DOHH2 (cell line): ENCODE measurements at regions not wholly inside any gene's neighbourhood (a gene's known extent, or its start where the extent isn't known, plus 50 kb on each side); places are given as distances from the start of the nearest gene placed in this dataset.

Experiments
- H3F3A ChIP-seq: fragments of 200-600 bp; sonication (generic), shearing (Covaris generic); 2 replicates; pipeline ENCODE4 v1.6.0; 2016; ENCODE audit warnings: antibody characterized with exemption, mild to moderate bottlenecking; ENCODE audit not compliant: control insufficient read depth, insufficient read depth
- H3K27ac ChIP-seq: fragments of 200-600 bp; sonication (generic); 2 replicates; pipeline ENCODE4 v1.5.1; 2014; ENCODE audit warnings: low read depth, mild to moderate bottlenecking, low read length, moderate library complexity
- H3K27me3 ChIP-seq: fragments of 200-600 bp; sonication (generic); 2 replicates; pipeline ENCODE4 v1.6.1; 2014; ENCODE audit warnings: mild to moderate bottlenecking, low read length, mixed read lengths; ENCODE audit not compliant: control insufficient read depth
- H3K36me3 ChIP-seq: fragments of 200-600 bp; sonication (generic); 2 replicates; pipeline ENCODE4 v1.6.1; 2014; ENCODE audit warnings: mild to moderate bottlenecking, low read length, moderate library complexity, mixed read lengths; ENCODE audit not compliant: control insufficient read depth
- H3K4me1 ChIP-seq: fragments of 200-600 bp; sonication (generic); 2 replicates; pipeline ENCODE4 v1.6.1; 2014; ENCODE audit warnings: mild to moderate bottlenecking, low read length, mixed read lengths; ENCODE audit not compliant: control insufficient read depth
- H3K4me2 ChIP-seq: fragments of 200-600 bp; sonication (generic); 2 replicates; pipeline ENCODE4 v1.6.0; 2014; ENCODE audit warnings: mild to moderate bottlenecking, low read length, moderate library complexity
- H3K4me3 ChIP-seq: fragments of 200-600 bp; sonication (generic); 2 replicates; pipeline ENCODE4 v1.5.1; 2014; ENCODE audit warnings: mild to moderate bottlenecking, low read length, mixed read lengths
- H3K79me2 ChIP-seq: fragments of 200-600 bp; sonication (generic); 2 replicates; pipeline ENCODE4 v1.6.1; 2014; ENCODE audit warnings: mild to moderate bottlenecking, low read length, mixed read lengths; ENCODE audit not compliant: control insufficient read depth
- H3K9me2 ChIP-seq: fragments of 200-600 bp; sonication (generic); replicated peaks from 2 replicates; pipeline ENCODE4 v1.6.1; 2014; ENCODE audit warnings: mild to moderate bottlenecking, low read length, mixed read lengths; ENCODE audit not compliant: control insufficient read depth
- H3K9me3 ChIP-seq: fragments of 200-600 bp; sonication (generic); 2 replicates; pipeline ENCODE4 v1.6.1; 2014; ENCODE audit warnings: antibody characterized with exemption, low read length, mixed read lengths; ENCODE audit not compliant: control insufficient read depth, insufficient read depth
- H4K20me1 ChIP-seq: fragments of 200-600 bp; sonication (generic); 2 replicates; pipeline ENCODE4 v1.6.0; 2014; ENCODE audit warnings: low read depth, mild to moderate bottlenecking, antibody characterized with exemption, low read length, moderate library complexity; ENCODE audit not compliant: control insufficient read depth, insufficient read depth
- CTCF ChIP-seq: fragments of 200-600 bp; sonication (generic); IDR thresholded peaks from one replicate; pipeline ENCODE4 v1.5.1; 2014; ENCODE audit warnings: antibody characterized with exemption, mild to moderate bottlenecking, low read depth, low read length; ENCODE audit not compliant: poor library complexity, severe bottlenecking
- EZH2phosphoT487 ChIP-seq: fragments of 200-600 bp; sonication (generic); IDR thresholded peaks from 2 replicates; pipeline ENCODE4 v1.6.1; 2017; ENCODE audit warnings: borderline replicate concordance, mild to moderate bottlenecking, antibody characterized with exemption, low read length, moderate library complexity, mixed read lengths

GRCh38 chr2:181356526-181357130 is 100.6 kb upstream of the ITGA4 start:
- H3K4me1 ChIP-seq: peaks cover 11% of the 10 kb centered on the region
- H3K27me3 ChIP-seq: no peaks in the 10 kb centered on the region
- no peaks in the 10 kb centered on the region for H4K20me1 ChIP-seq
- no peak overlapping the region for H3K27ac ChIP-seq
- no peaks in the 10 kb centered on the region for H3K9me2 ChIP-seq
- no peaks in the 10 kb centered on the region for H3K9me3 ChIP-seq
- H3K79me2 ChIP-seq: no peaks in the 10 kb centered on the region
- H3K36me3 ChIP-seq: no peaks in the 10 kb centered on the region
- H3K4me3 ChIP-seq: no peak overlapping the region
- no peak overlapping the region for H3K4me2 ChIP-seq
- H3F3A ChIP-seq: no peaks in the 10 kb centered on the region
- TF ChIP-seq CTCF: no peak
- TF ChIP-seq EZH2phosphoT487: no peak

- Histone ChIP-seq H4K20me1 (no peaks in the 10 kb centered on the region), H3K9me3 (no peaks in the 10 kb centered on the region), H3K27me3 (no peaks in the 10 kb centered on the region), H3K79me2 (no peaks in the 10 kb centered on the region), H3K4me1 (peaks cover under 1% of the 10 kb centered on the region), H3K4me2 (no peak overlapping the region), H3F3A (no peaks in the 10 kb centered on the region), H3K9me2 (no peaks in the 10 kb centered on the region), H3K27ac (no peak overlapping the region), H3K4me3 (no peak overlapping the region), H3K36me3 (no peaks in the 10 kb centered on the region)
- TF ChIP-seq CTCF (no peak), EZH2phosphoT487 (no peak)
These were observed 99.2 kb upstream of the ITGA4 start for GRCh38 chr2:181357979-181358378.

GRCh38 chr2:181362561-181362960 is 94.6 kb upstream of the ITGA4 start:
- Histone ChIP-seq H3K36me3 (no peaks in the 10 kb centered on the region), H3K4me2 (no peak overlapping the region), H3F3A (no peaks in the 10 kb centered on the region), H3K27ac (no peak overlapping the region), H3K4me3 (no peak overlapping the region), H3K4me1 (peaks cover 5% of the 10 kb centered on the region), H3K9me3 (no peaks in the 10 kb centered on the region), H3K27me3 (no peaks in the 10 kb centered on the region), H3K9me2 (no peaks in the 10 kb centered on the region), H3K79me2 (no peaks in the 10 kb centered on the region), H4K20me1 (no peaks in the 10 kb centered on the region)
- TF ChIP-seq CTCF: no peak
- TF ChIP-seq EZH2phosphoT487: no peak
